Ishikawa (cell line): ENCODE measurements at regions not wholly inside any gene's neighbourhood (a gene's known extent, or its start where the extent isn't known, plus 50 kb on each side); places are given as distances from the start of the nearest gene placed in this dataset.

ENCODE experiments used
- CEBPB ChIP-seq: IDR thresholded peaks from 2 replicates; pipeline ENCODE4 v1.6.1; 2012
- CREB1 ChIP-seq: IDR thresholded peaks from 2 replicates; pipeline ENCODE4 v1.6.1; 2012; ENCODE audit warnings: low read depth
- EGR1 ChIP-seq: IDR thresholded peaks from 2 replicates; pipeline ENCODE4 v1.6.1; 2012
- EP300 ChIP-seq: IDR thresholded peaks from 2 replicates; pipeline ENCODE4 v1.6.1; 2012; ENCODE audit warnings: borderline replicate concordance
- MAX ChIP-seq: IDR thresholded peaks from 2 replicates; pipeline ENCODE4 v1.6.1; 2012
- NFIC ChIP-seq: IDR thresholded peaks from 2 replicates; pipeline ENCODE4 v1.6.1; 2012
- RAD21 ChIP-seq: IDR thresholded peaks from 2 replicates; pipeline ENCODE4 v1.6.1; 2012; ENCODE audit warnings: low read depth
- REST ChIP-seq: IDR thresholded peaks from 2 replicates; pipeline ENCODE4 v1.6.1; 2012; ENCODE audit warnings: low read depth, mild to moderate bottlenecking
- TAF1 ChIP-seq: IDR thresholded peaks from 2 replicates; pipeline ENCODE4 v1.6.1; 2012; ENCODE audit warnings: low read depth, mild to moderate bottlenecking
- TCF12 ChIP-seq: IDR thresholded peaks from 2 replicates; pipeline ENCODE4 v1.6.1; 2012; ENCODE audit warnings: low read depth
- TEAD4 ChIP-seq: IDR thresholded peaks from 2 replicates; pipeline ENCODE4 v1.6.1; 2012

GRCh38 chr12:46443594-46444263 lies 71.2 kb upstream of the SLC38A2 start:
- TF ChIP-seq EGR1 (no peak), EP300 (no peak), TAF1 (no peak), CREB1 (no peak), MAX (no peak), TEAD4 (no peak), RAD21 (peak; percentile 13; the same call in 1 of the 2 replicates), CEBPB (no peak), NFIC (no peak), TCF12 (no peak), REST (no peak)
